Skeletal muscle satellite cell (primary cell): ENCODE measurements at regions not wholly inside any gene's neighbourhood (a gene's known extent, or its start where the extent isn't known, plus 50 kb on each side); places are given as distances from the start of the nearest gene placed in this dataset.
"Not testable (repeated sequence)": the region's sequence is repeated elsewhere in the genome, so short reads cannot be mapped to it uniquely, and the experiment has no call there.

ENCODE experiments used
- H3K27me3 ChIP-seq: 2 replicates; pipeline ENCODE4 v1.7.0; 2013; ENCODE audit warnings: low read length; ENCODE audit not compliant: control insufficient read depth, insufficient read depth
- H3K36me3 ChIP-seq: 2 replicates; pipeline ENCODE4 v1.7.0; 2013; ENCODE audit warnings: mild to moderate bottlenecking, control low read depth, low read length; ENCODE audit not compliant: insufficient read depth
- H3K4me1 ChIP-seq: 2 replicates; pipeline ENCODE4 v1.7.0; 2013; ENCODE audit warnings: low read length; ENCODE audit not compliant: control insufficient read depth, insufficient read depth
- H3K4me2 ChIP-seq: 2 replicates; pipeline ENCODE4 v1.7.0; 2013; ENCODE audit warnings: mild to moderate bottlenecking, low read length
- H3K4me3 ChIP-seq: 2 replicates; pipeline ENCODE4 v1.7.0; 2013; ENCODE audit warnings: low read length
- H3K9ac ChIP-seq: 2 replicates; pipeline ENCODE4 v1.7.0; 2013; ENCODE audit warnings: mild to moderate bottlenecking, low read depth, low read length, moderate library complexity
- H3K9me3 ChIP-seq: replicated peaks from 2 replicates; pipeline ENCODE4 v1.7.0; 2013; ENCODE audit warnings: mild to moderate bottlenecking, control low read depth, low read length

GRCh38 chr7:142584765-142585164 is 164.5 kb upstream of the PRSS1 start:
- Histone ChIP-seq H3K9ac (no peak overlapping the region), H3K4me3 (no peak overlapping the region), H3K9me3 (no peaks in the 10 kb centered on the region), H3K4me2 (no peak overlapping the region), H3K36me3 (no peaks in the 10 kb centered on the region), H3K27me3 (no peaks in the 10 kb centered on the region), H3K4me1 (peaks cover 40% of the 10 kb centered on the region)

- Histone ChIP-seq H3K4me3 (no peak overlapping the region), H3K4me1 (peaks cover 40% of the 10 kb centered on the region), H3K9me3 (no peaks in the 10 kb centered on the region), H3K9ac (peak overlapping the region; percentile 33), H3K27me3 (no peaks in the 10 kb centered on the region), H3K4me2 (peak overlapping the region; percentile 22), H3K36me3 (no peaks in the 10 kb centered on the region)
These were observed 165.8 kb upstream of the PRSS1 start for GRCh38 chr7:142583446-142583845.

- H3K4me1 ChIP-seq, result peaks cover 35% of the 10 kb centered on the region
- no peaks in the 10 kb centered on the region for H3K36me3 ChIP-seq
These were observed 166.9 kb upstream of the PRSS1 start for GRCh38 chr7:142582351-142582750.

GRCh38 chr7:142581341-142581740 is 167.9 kb upstream of the PRSS1 start:
- H3K4me1 ChIP-seq, result peaks cover 35% of the 10 kb centered on the region
- H3K4me2 ChIP-seq, result no peak overlapping the region
- H3K9me3 ChIP-seq, result no peaks in the 10 kb centered on the region
- no peaks in the 10 kb centered on the region for H3K36me3 ChIP-seq
- no peaks in the 10 kb centered on the region for H3K27me3 ChIP-seq
- H3K4me3 ChIP-seq, result peak overlapping the region; percentile 15
- H3K9ac ChIP-seq, result no peak overlapping the region

More at GRCh38 chr7:142582351-142582750, 166.9 kb upstream of the PRSS1 start:
- no peaks in the 10 kb centered on the region for H3K27me3 ChIP-seq
- no peak overlapping the region for H3K4me2 ChIP-seq
- H3K9me3 ChIP-seq, result no peaks in the 10 kb centered on the region
- no peak overlapping the region for H3K9ac ChIP-seq
- H3K4me3 ChIP-seq, result no peak overlapping the region

GRCh38 chr7:142579946-142580345 is 169.3 kb upstream of the PRSS1 start:
- H3K9me3 ChIP-seq, result no peaks in the 10 kb centered on the region
- H3K4me2 ChIP-seq, result no peak overlapping the region
- no peak overlapping the region for H3K9ac ChIP-seq
- no peak overlapping the region for H3K4me3 ChIP-seq
- no peaks in the 10 kb centered on the region for H3K27me3 ChIP-seq
- H3K4me1 ChIP-seq, result peaks cover 30% of the 10 kb centered on the region
- no peaks in the 10 kb centered on the region for H3K36me3 ChIP-seq

- not testable (repeated sequence) for H3K27me3 ChIP-seq, H3K4me1 ChIP-seq, H3K9me3 ChIP-seq, H3K4me2 ChIP-seq, H3K36me3 ChIP-seq, H3K9ac ChIP-seq, H3K4me3 ChIP-seq
These were observed 173.9 kb upstream of the PRSS1 start for GRCh38 chr7:142575351-142575750.

GRCh38 chr7:142571581-142571980 is 177.7 kb upstream of the PRSS1 start:
- H3K4me2 ChIP-seq, result no peak overlapping the region
- no peak overlapping the region for H3K4me3 ChIP-seq
- H3K36me3 ChIP-seq, result no peaks in the 10 kb centered on the region
- no peaks in the 10 kb centered on the region for H3K9me3 ChIP-seq
- no peak overlapping the region for H3K9ac ChIP-seq
- no peaks in the 10 kb centered on the region for H3K27me3 ChIP-seq
- peaks cover 37% of the 10 kb centered on the region for H3K4me1 ChIP-seq

GRCh38 chr7:142569851-142570250 is 179.4 kb upstream of the PRSS1 start:
- no peak overlapping the region for H3K4me3 ChIP-seq
- H3K27me3 ChIP-seq, result no peaks in the 10 kb centered on the region
- H3K4me1 ChIP-seq, result peaks cover 46% of the 10 kb centered on the region
- H3K36me3 ChIP-seq, result no peaks in the 10 kb centered on the region
- H3K9me3 ChIP-seq, result no peaks in the 10 kb centered on the region
- H3K4me2 ChIP-seq, result no peak overlapping the region
- peak overlapping the region; percentile 25 for H3K9ac ChIP-seq

- Histone ChIP-seq H3K27me3 (no peaks in the 10 kb centered on the region), H3K9me3 (no peaks in the 10 kb centered on the region), H3K4me2 (peak overlapping the region; percentile 62), H3K9ac (peak overlapping the region; percentile 40), H3K4me1 (peaks cover 57% of the 10 kb centered on the region), H3K4me3 (no peak overlapping the region), H3K36me3 (no peaks in the 10 kb centered on the region)
These were observed 180.7 kb upstream of the PRSS1 start for GRCh38 chr7:142568435-142569097.

GRCh38 chr7:142567201-142568075 is 181.8 kb upstream of the PRSS1 start:
- H3K4me3 ChIP-seq, result no peak overlapping the region
- H3K4me2 ChIP-seq, result no peak overlapping the region
- no peaks in the 10 kb centered on the region for H3K9me3 ChIP-seq
- peaks cover 69% of the 10 kb centered on the region for H3K4me1 ChIP-seq
- H3K9ac ChIP-seq, result peak overlapping the region; percentile 31
- H3K27me3 ChIP-seq, result no peaks in the 10 kb centered on the region
- H3K36me3 ChIP-seq, result no peaks in the 10 kb centered on the region

GRCh38 chr7:142566271-142566670 is 183.0 kb upstream of the PRSS1 start:
- Histone ChIP-seq H3K4me1 (peaks cover 75% of the 10 kb centered on the region), H3K9me3 (no peaks in the 10 kb centered on the region), H3K4me2 (no peak overlapping the region), H3K36me3 (no peaks in the 10 kb centered on the region), H3K27me3 (no peaks in the 10 kb centered on the region), H3K9ac (no peak overlapping the region), H3K4me3 (no peak overlapping the region)
